ENCODE measurements at regions not wholly inside any gene's neighbourhood (a gene's known extent, or its start where the extent isn't known, plus 50 kb on each side); places are given as distances from the start of the nearest gene placed in this dataset.
A peak's percentile ranks its signal among the peaks of the same experiment; 100 is the strongest.

- DNase-seq, result peak; percentile 6
These were observed 135.0 kb upstream of the ARL4C start for GRCh38 chr2:234631646-234632514.

GRCh38 chr2:234630801-234631261, 133.9 kb upstream of the ARL4C start:
- DNase-seq, result peak; percentile 25

GRCh38 chr2:234629596-234629995, 132.7 kb upstream of the ARL4C start:
- no peak for DNase-seq

- no peak for DNase-seq
These were observed 132.1 kb upstream of the ARL4C start for GRCh38 chr2:234628953-234629352.

- DNase-seq, result no peak
These were observed 130.4 kb upstream of the ARL4C start for GRCh38 chr2:234627308-234627707.

- no peak for DNase-seq
These were observed 129.8 kb upstream of the ARL4C start for GRCh38 chr2:234626566-234627130.

GRCh38 chr2:234625626-234626250, 128.9 kb upstream of the ARL4C start:
- no peak for DNase-seq

- no peak for DNase-seq
These were observed 126.7 kb upstream of the ARL4C start for GRCh38 chr2:234623521-234623991.

- DNase-seq, result no peak
These were observed 124.2 kb upstream of the ARL4C start for GRCh38 chr2:234621120-234621519.

- DNase-seq, result no peak
These were observed 123.1 kb upstream of the ARL4C start for GRCh38 chr2:234620018-234620417.

- no peak for DNase-seq
These were observed 118.9 kb upstream of the ARL4C start for GRCh38 chr2:234615643-234616356.

- DNase-seq, result no peak
These were observed 114.3 kb upstream of the ARL4C start for GRCh38 chr2:234611209-234611608.

- no peak for DNase-seq
These were observed 112.1 kb upstream of the ARL4C start for GRCh38 chr2:234608946-234609345.

- DNase-seq, result no peak
These were observed 110.8 kb upstream of the ARL4C start for GRCh38 chr2:234607691-234608090.

- DNase-seq, result no peak
These were observed 110.0 kb upstream of the ARL4C start for GRCh38 chr2:234606896-234607295.

- DNase-seq, result no peak
These were observed 106.7 kb upstream of the ARL4C start for GRCh38 chr2:234603619-234604018.

GRCh38 chr2:234601213-234601612, 104.3 kb upstream of the ARL4C start:
- DNase-seq, result no peak

- DNase-seq, result no peak
These were observed 100.6 kb upstream of the ARL4C start for GRCh38 chr2:234597576-234597861.

- DNase-seq, result no peak
These were observed 100.1 kb upstream of the ARL4C start for GRCh38 chr2:234596696-234597575.

- DNase-seq, result no peak
These were observed 98.9 kb upstream of the ARL4C start for GRCh38 chr2:234595829-234596228.

GRCh38 chr2:234594715-234595114, 97.8 kb upstream of the ARL4C start:
- no peak for DNase-seq

GRCh38 chr2:234593636-234594035, 96.8 kb upstream of the ARL4C start:
- no peak for DNase-seq

Measured in eye (tissue), 1 donor.